ENCODE measurements at regions not wholly inside any gene's neighbourhood (a gene's known extent, or its start where the extent isn't known, plus 50 kb on each side); places are given as distances from the start of the nearest gene placed in this dataset.

DNA sequence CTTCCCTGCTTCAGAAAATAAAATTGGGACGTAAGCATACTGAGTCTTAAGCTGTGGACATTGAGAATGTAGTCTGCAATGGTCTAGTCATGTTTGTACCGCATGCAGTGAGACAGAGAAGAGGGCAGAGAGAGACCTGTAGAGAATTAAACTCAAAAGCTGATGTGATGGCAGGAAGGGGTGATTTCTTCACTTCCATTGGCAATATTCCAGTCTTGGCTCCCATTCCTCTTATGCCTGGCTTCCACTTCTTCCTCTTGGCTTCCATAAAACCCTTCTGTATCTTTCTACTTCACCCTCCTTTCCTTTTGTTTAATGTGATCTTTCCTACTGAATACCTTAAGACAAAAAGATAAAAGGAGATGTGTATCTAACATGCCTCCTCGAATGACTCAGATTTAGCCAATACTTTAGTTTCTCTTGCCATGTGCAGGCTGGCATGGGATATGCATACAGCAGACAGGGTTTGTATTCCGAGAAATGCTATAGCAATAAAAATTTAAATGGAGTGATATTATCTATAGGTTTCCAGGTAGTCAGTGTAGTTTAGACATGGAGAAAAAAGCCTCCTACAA, 423.1 kb upstream of the DYNLRB2 start:
- WGBS, 4 donors = 74 to 89% (median 89%) methylated on average over 4 of the region's 4 CpGs
- Histone ChIP-seq H3K9me3 (no peaks in the 10 kb centered on the region), H3K27ac (no peak overlapping the region), H3K27me3 (peaks cover 0 to 15% (median 0%) of the 10 kb centered on the region in 9 donors), H3K4me3 (no peak overlapping the region), H3K4me1 (peaks cover 0 to 11% (median 0%) of the 10 kb centered on the region in 12 donors), H3K36me3 (no peaks in the 10 kb centered on the region)
- no peak for TF ChIP-seq POLR2A (IDR thresholded peaks at IDR 0.05)
- TF ChIP-seq, protein P1, sequence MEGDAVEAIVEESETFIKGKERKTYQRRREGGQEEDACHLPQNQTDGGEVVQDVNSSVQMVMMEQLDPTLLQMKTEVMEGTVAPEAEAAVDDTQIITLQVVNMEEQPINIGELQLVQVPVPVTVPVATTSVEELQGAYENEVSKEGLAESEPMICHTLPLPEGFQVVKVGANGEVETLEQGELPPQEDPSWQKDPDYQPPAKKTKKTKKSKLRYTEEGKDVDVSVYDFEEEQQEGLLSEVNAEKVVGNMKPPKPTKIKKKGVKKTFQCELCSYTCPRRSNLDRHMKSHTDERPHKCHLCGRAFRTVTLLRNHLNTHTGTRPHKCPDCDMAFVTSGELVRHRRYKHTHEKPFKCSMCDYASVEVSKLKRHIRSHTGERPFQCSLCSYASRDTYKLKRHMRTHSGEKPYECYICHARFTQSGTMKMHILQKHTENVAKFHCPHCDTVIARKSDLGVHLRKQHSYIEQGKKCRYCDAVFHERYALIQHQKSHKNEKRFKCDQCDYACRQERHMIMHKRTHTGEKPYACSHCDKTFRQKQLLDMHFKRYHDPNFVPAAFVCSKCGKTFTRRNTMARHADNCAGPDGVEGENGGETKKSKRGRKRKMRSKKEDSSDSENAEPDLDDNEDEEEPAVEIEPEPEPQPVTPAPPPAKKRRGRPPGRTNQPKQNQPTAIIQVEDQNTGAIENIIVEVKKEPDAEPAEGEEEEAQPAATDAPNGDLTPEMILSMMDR (IDR thresholded peaks at IDR 0.05) = no peak
- intact Hi-C loops (cut with DNase I) = no loop called here
- ATAC-seq (no peak), DNase-seq (no peak)

DNA sequence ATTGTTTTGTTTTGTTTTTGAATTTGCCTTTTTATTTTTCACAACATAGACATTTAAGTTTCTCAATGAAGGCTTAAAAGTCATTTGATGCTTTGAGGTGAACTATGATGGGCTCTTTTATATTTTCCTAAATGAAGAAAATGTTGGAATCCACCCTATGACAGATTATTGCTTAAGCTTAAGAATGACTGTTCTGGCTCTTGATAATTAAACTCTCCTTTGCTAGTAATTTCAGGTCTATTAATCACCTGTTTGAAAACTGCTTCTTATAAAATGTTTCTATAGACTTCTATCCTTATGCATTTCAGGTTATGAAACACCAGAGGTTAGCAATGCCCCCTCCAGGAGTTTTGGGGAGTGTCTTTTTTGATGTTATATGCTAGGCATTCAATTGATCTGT, 424.1 kb upstream of the DYNLRB2 start:
- Histone ChIP-seq H3K9me3 (no peaks in the 10 kb centered on the region), H3K4me1 (peaks cover 0 to 4% (median 0%) of the 10 kb centered on the region in 12 donors), H3K27me3 (peaks cover 0 to 15% (median 0%) of the 10 kb centered on the region in 9 donors), H3K27ac (no peak overlapping the region), H3K4me3 (no peak overlapping the region), H3K36me3 (no peaks in the 10 kb centered on the region)
- ATAC-seq = no peak
- intact Hi-C loops (cut with DNase I) = no loop called here
- TF ChIP-seq, protein P1 (IDR thresholded peaks at IDR 0.05) = no peak
- no peak for DNase-seq

DNA sequence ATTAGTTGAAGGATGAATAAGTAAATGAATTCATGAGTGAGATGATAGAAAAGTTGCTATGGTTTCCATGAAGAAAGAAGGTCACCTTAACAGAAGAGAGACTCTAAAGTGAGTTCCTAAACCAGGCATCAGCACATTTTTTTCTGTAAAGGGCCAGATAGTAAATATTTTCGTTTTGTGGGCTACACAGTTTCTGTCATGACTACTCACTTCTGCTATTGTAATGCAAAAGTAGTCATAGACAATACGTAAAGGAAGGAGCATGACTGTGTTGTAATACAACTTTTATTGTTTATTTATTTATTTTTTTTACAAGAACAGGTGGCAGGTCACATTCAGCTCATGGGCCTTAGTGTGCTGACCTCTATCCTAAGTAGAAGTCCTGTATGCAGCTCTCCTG, 426.1 kb upstream of the DYNLRB2 start:
- WGBS, 4 donors = 63 to 70% (median 68%) methylated on average over 2 of the region's 2 CpGs
- Histone ChIP-seq H3K9me3 (no peaks in the 10 kb centered on the region), H3K27me3 (peaks cover 0 to 14% (median 0%) of the 10 kb centered on the region in 9 donors), H3K4me3 (no peak overlapping the region), H3K36me3 (no peaks in the 10 kb centered on the region), H3K27ac (no peak overlapping the region), H3K4me1 (peaks cover 0 to 3% (median 0%) of the 10 kb centered on the region in 12 donors)
- intact Hi-C loops (cut with DNase I) = no loop called here
- DNase-seq (no peak), ATAC-seq (no peak)
- TF ChIP-seq, protein P1 (IDR thresholded peaks at IDR 0.05) = no peak
- TF ChIP-seq POLR2A (IDR thresholded peaks at IDR 0.05) = no peak

DNA sequence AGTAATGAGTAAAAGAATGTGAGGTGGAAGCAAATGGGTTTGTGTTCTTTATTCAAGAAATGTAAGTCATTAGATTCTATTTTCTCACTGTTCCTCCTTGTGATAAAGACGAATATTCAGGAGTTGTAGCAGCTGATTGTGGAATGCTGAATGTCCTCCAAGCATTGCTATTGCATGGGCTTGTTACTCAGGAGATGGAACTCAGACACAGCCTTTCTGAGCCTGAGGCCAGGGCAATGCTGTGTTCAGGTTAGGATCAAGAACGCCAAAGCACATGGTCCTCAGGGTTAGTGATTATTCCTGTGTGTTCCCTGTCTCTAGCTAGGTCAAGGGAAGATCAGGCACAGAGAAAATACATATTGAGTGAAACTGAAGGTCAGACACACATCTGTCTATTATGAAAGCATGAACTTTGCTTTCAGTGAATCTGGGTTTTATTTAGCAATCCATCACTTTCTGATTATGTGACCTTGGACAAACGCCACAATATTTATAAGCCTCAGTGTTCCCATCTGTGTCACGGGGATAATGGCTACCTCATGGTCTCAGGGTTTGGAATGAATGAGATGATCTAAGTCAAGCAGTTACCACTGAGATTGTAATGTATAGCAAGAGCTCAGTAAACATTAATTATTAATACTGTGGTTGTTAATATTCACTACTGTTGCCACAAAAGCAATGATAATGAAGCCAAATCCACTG, 426.8 kb upstream of the DYNLRB2 start:
- TF ChIP-seq, protein P1 (IDR thresholded peaks at IDR 0.05) = no peak
- TF ChIP-seq POLR2A (IDR thresholded peaks at IDR 0.05) = no peak
- Histone ChIP-seq H3K4me3 (no peak overlapping the region), H3K4me1 (peaks cover 0 to 3% (median 0%) of the 10 kb centered on the region in 12 donors), H3K36me3 (no peaks in the 10 kb centered on the region), H3K27ac (no peak overlapping the region), H3K9me3 (no peaks in the 10 kb centered on the region), H3K27me3 (peaks cover 0 to 9% (median 0%) of the 10 kb centered on the region in 9 donors)
- ATAC-seq (no peak), DNase-seq (no peak)
- 64 to 68% (median 66%) methylated on average over 4 of the region's 4 CpGs for WGBS, 4 donors
- intact Hi-C loops (cut with DNase I) = no loop called here
